Erythroblast (primary cell): ENCODE measurements at regions not wholly inside any gene's neighbourhood (a gene's known extent, or its start where the extent isn't known, plus 50 kb on each side); places are given as distances from the start of the nearest gene placed in this dataset.

Experiments
- GATA1 ChIP-seq: IDR thresholded peaks from 2 replicates; pipeline ENCODE4 v1.6.1; 2011; ENCODE audit warnings: low read depth, mild to moderate bottlenecking, control low read depth, low read length, moderate library complexity
- POLR2A ChIP-seq: IDR thresholded peaks from 2 replicates; pipeline ENCODE4 v1.6.1; 2011; ENCODE audit warnings: mild to moderate bottlenecking, low read length

GRCh38 chr2:176501617-176502016 lies 232.4 kb downstream of the MTX2 start:
- TF ChIP-seq POLR2A (no peak), GATA1 (no peak)
